ENCODE measurements at regions not wholly inside any gene's neighbourhood (a gene's known extent, or its start where the extent isn't known, plus 50 kb on each side); places are given as distances from the start of the nearest gene placed in this dataset.

DNA sequence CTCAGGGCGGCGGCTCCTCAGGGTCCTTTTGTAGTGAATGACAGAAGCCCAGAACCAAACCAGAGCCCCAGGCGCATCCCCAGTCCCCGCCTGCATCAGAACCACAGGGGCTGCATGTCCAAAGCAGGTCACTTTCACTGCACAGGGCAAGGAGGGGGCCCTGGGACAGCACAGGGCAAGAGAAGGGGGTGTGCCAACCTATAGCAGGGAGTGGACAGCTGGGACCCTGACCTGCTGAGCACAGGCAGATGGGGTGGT, 501.4 kb downstream of the PREX1 start:
- TF ChIP-seq, protein P1, sequence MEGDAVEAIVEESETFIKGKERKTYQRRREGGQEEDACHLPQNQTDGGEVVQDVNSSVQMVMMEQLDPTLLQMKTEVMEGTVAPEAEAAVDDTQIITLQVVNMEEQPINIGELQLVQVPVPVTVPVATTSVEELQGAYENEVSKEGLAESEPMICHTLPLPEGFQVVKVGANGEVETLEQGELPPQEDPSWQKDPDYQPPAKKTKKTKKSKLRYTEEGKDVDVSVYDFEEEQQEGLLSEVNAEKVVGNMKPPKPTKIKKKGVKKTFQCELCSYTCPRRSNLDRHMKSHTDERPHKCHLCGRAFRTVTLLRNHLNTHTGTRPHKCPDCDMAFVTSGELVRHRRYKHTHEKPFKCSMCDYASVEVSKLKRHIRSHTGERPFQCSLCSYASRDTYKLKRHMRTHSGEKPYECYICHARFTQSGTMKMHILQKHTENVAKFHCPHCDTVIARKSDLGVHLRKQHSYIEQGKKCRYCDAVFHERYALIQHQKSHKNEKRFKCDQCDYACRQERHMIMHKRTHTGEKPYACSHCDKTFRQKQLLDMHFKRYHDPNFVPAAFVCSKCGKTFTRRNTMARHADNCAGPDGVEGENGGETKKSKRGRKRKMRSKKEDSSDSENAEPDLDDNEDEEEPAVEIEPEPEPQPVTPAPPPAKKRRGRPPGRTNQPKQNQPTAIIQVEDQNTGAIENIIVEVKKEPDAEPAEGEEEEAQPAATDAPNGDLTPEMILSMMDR (IDR thresholded peaks at IDR 0.05): no peak
- no peak for TF ChIP-seq POLR2A (IDR thresholded peaks at IDR 0.05)
